ENCODE measurements at regions not wholly inside any gene's neighbourhood (a gene's known extent, or its start where the extent isn't known, plus 50 kb on each side); places are given as distances from the start of the nearest gene placed in this dataset.

GRCh38 chr21:15247613-15248012 lies 182.8 kb upstream of the NRIP1 start:
- DNase-seq (ENCODE audit: insufficient read length, low spot score) (no peak), FAIRE-seq (no peak)
- TF ChIP-seq POLR2AphosphoS5 (IDR thresholded peaks at IDR 0.05; ENCODE audit: low read depth, low read length) = no peak
- no peak for TF ChIP-seq TAF1 (IDR thresholded peaks at IDR 0.05; ENCODE audit: low read depth, low read length)

- TF ChIP-seq SPI1 (IDR thresholded peaks at IDR 0.05; ENCODE audit: low read depth, low read length) = no peak
- no peak for TF ChIP-seq POLR2AphosphoS5 (IDR thresholded peaks at IDR 0.05; ENCODE audit: low read depth, low read length)
- no peak for TF ChIP-seq POU2F2 (IDR thresholded peaks at IDR 0.05; ENCODE audit: low read depth, low read length)
- no peak for TF ChIP-seq POLR2A (IDR thresholded peaks at IDR 0.05; ENCODE audit: low read depth, low read length)
- TF ChIP-seq PAX5 (IDR thresholded peaks at IDR 0.05; ENCODE audit: insufficient read depth, low read length, severe bottlenecking) = no peak
- TF ChIP-seq TAF1 (IDR thresholded peaks at IDR 0.05; ENCODE audit: low read depth, low read length) = no peak
- no peak for FAIRE-seq
- no peak for DNase-seq (ENCODE audit: insufficient read length, low spot score)
Observed at GRCh38 chr21:15249285-15249993, 184.6 kb upstream of the NRIP1 start.

- FAIRE-seq (no peak), DNase-seq (ENCODE audit: insufficient read length, low spot score) (no peak)
- TF ChIP-seq PAX5 (IDR thresholded peaks at IDR 0.05; ENCODE audit: insufficient read depth, low read length, severe bottlenecking) (no peak), POU2F2 (IDR thresholded peaks at IDR 0.05; ENCODE audit: low read depth, low read length) (no peak), POLR2A (IDR thresholded peaks at IDR 0.05; ENCODE audit: low read depth, low read length) (no peak), TAF1 (IDR thresholded peaks at IDR 0.05; ENCODE audit: low read depth, low read length) (no peak), POLR2AphosphoS5 (IDR thresholded peaks at IDR 0.05; ENCODE audit: low read depth, low read length) (no peak), SPI1 (IDR thresholded peaks at IDR 0.05; ENCODE audit: low read depth, low read length) (no peak)
Observed at GRCh38 chr21:15250384-15250783, 185.6 kb upstream of the NRIP1 start.

GRCh38 chr21:15252431-15252830 lies 187.6 kb upstream of the NRIP1 start:
- FAIRE-seq (no peak), DNase-seq (ENCODE audit: insufficient read length, low spot score) (no peak)
- TF ChIP-seq TAF1 (IDR thresholded peaks at IDR 0.05; ENCODE audit: low read depth, low read length) (no peak), PAX5 (IDR thresholded peaks at IDR 0.05; ENCODE audit: insufficient read depth, low read length, severe bottlenecking) (no peak), SPI1 (IDR thresholded peaks at IDR 0.05; ENCODE audit: low read depth, low read length) (peak; percentile 17; the same call in 1 of the 2 replicates), POLR2A (IDR thresholded peaks at IDR 0.05; ENCODE audit: low read depth, low read length) (no peak), POLR2AphosphoS5 (IDR thresholded peaks at IDR 0.05; ENCODE audit: low read depth, low read length) (no peak)

- DNase-seq (ENCODE audit: insufficient read length, low spot score) (no peak), FAIRE-seq (no peak)
- TF ChIP-seq POLR2A (IDR thresholded peaks at IDR 0.05; ENCODE audit: low read depth, low read length) (no peak), POLR2AphosphoS5 (IDR thresholded peaks at IDR 0.05; ENCODE audit: low read depth, low read length) (no peak), SPI1 (IDR thresholded peaks at IDR 0.05; ENCODE audit: low read depth, low read length) (no peak), TAF1 (IDR thresholded peaks at IDR 0.05; ENCODE audit: low read depth, low read length) (no peak), PAX5 (IDR thresholded peaks at IDR 0.05; ENCODE audit: insufficient read depth, low read length, severe bottlenecking) (no peak), POU2F2 (IDR thresholded peaks at IDR 0.05; ENCODE audit: low read depth, low read length) (no peak)
Observed at GRCh38 chr21:15254111-15254510, 189.3 kb upstream of the NRIP1 start.

- FAIRE-seq (no peak), DNase-seq (ENCODE audit: insufficient read length, low spot score) (no peak)
- TF ChIP-seq TAF1 (IDR thresholded peaks at IDR 0.05; ENCODE audit: low read depth, low read length) (no peak), POLR2A (IDR thresholded peaks at IDR 0.05; ENCODE audit: low read depth, low read length) (no peak), POLR2AphosphoS5 (IDR thresholded peaks at IDR 0.05; ENCODE audit: low read depth, low read length) (no peak), SPI1 (IDR thresholded peaks at IDR 0.05; ENCODE audit: low read depth, low read length) (no peak), POU2F2 (IDR thresholded peaks at IDR 0.05; ENCODE audit: low read depth, low read length) (no peak), PAX5 (IDR thresholded peaks at IDR 0.05; ENCODE audit: insufficient read depth, low read length, severe bottlenecking) (no peak)
Observed at GRCh38 chr21:15255261-15255660, 190.5 kb upstream of the NRIP1 start.

- TF ChIP-seq TAF1 (IDR thresholded peaks at IDR 0.05; ENCODE audit: low read depth, low read length) (no peak), POLR2AphosphoS5 (IDR thresholded peaks at IDR 0.05; ENCODE audit: low read depth, low read length) (no peak), POLR2A (IDR thresholded peaks at IDR 0.05; ENCODE audit: low read depth, low read length) (no peak), SPI1 (IDR thresholded peaks at IDR 0.05; ENCODE audit: low read depth, low read length) (no peak), PAX5 (IDR thresholded peaks at IDR 0.05; ENCODE audit: insufficient read depth, low read length, severe bottlenecking) (no peak), POU2F2 (IDR thresholded peaks at IDR 0.05; ENCODE audit: low read depth, low read length) (no peak)
- DNase-seq (ENCODE audit: insufficient read length, low spot score) (no peak), FAIRE-seq (no peak)
Observed at GRCh38 chr21:15255763-15256162, 191.0 kb upstream of the NRIP1 start.

- TF ChIP-seq POLR2AphosphoS5 (IDR thresholded peaks at IDR 0.05; ENCODE audit: low read depth, low read length) (no peak), TAF1 (IDR thresholded peaks at IDR 0.05; ENCODE audit: low read depth, low read length) (no peak), PAX5 (IDR thresholded peaks at IDR 0.05; ENCODE audit: insufficient read depth, low read length, severe bottlenecking) (no peak), SPI1 (IDR thresholded peaks at IDR 0.05; ENCODE audit: low read depth, low read length) (no peak), POU2F2 (IDR thresholded peaks at IDR 0.05; ENCODE audit: low read depth, low read length) (no peak), POLR2A (IDR thresholded peaks at IDR 0.05; ENCODE audit: low read depth, low read length) (no peak)
- FAIRE-seq = no peak
- no peak for DNase-seq (ENCODE audit: insufficient read length, low spot score)
Observed at GRCh38 chr21:15256996-15257395, 192.2 kb upstream of the NRIP1 start.

GRCh38 chr21:15257646-15258045 lies 192.8 kb upstream of the NRIP1 start:
- no peak for FAIRE-seq
- TF ChIP-seq PAX5 (IDR thresholded peaks at IDR 0.05; ENCODE audit: insufficient read depth, low read length, severe bottlenecking) = no peak
- TF ChIP-seq POU2F2 (IDR thresholded peaks at IDR 0.05; ENCODE audit: low read depth, low read length) = no peak
- no peak for TF ChIP-seq SPI1 (IDR thresholded peaks at IDR 0.05; ENCODE audit: low read depth, low read length)
- no peak for TF ChIP-seq POLR2AphosphoS5 (IDR thresholded peaks at IDR 0.05; ENCODE audit: low read depth, low read length)
- TF ChIP-seq POLR2A (IDR thresholded peaks at IDR 0.05; ENCODE audit: low read depth, low read length) = no peak
- no peak for TF ChIP-seq TAF1 (IDR thresholded peaks at IDR 0.05; ENCODE audit: low read depth, low read length)

GRCh38 chr21:15259824-15260223 lies 195.0 kb upstream of the NRIP1 start:
- DNase-seq (ENCODE audit: insufficient read length, low spot score) (no peak), FAIRE-seq (no peak)
- TF ChIP-seq PAX5 (IDR thresholded peaks at IDR 0.05; ENCODE audit: insufficient read depth, low read length, severe bottlenecking) (no peak), POLR2A (IDR thresholded peaks at IDR 0.05; ENCODE audit: low read depth, low read length) (no peak), POU2F2 (IDR thresholded peaks at IDR 0.05; ENCODE audit: low read depth, low read length) (no peak), SPI1 (IDR thresholded peaks at IDR 0.05; ENCODE audit: low read depth, low read length) (no peak), TAF1 (IDR thresholded peaks at IDR 0.05; ENCODE audit: low read depth, low read length) (no peak), POLR2AphosphoS5 (IDR thresholded peaks at IDR 0.05; ENCODE audit: low read depth, low read length) (no peak)

More at GRCh38 chr21:15257646-15258045, 192.8 kb upstream of the NRIP1 start:
- no peak for DNase-seq (ENCODE audit: insufficient read length, low spot score)
